SK-N-SH treated with all-trans-retinoic acid at 6 μM for 48 hours (cell line): ENCODE measurements at regions not wholly inside any gene's neighbourhood (a gene's known extent, or its start where the extent isn't known, plus 50 kb on each side); places are given as distances from the start of the nearest gene placed in this dataset.
"Not testable (repeated sequence)": the region's sequence is repeated elsewhere in the genome, so short reads cannot be mapped to it uniquely, and the experiment has no call there.

Experiments
- ATAC-seq: fragments of 200-7000 bp; cut with Tn5 transposase; 3 replicates; pipeline ENCODE4 v1.9.1; 2020; ENCODE audit warnings: mild to moderate bottlenecking, moderate library complexity
- ARNTL ChIP-seq: fragments of 450-650 bp; formaldehyde crosslinking; IDR thresholded peaks from 2 replicates; pipeline ENCODE4 v1.5.0; 2020; ENCODE audit warnings: low read depth, mild to moderate bottlenecking, moderate library complexity, borderline replicate concordance
- CREB5 ChIP-seq: fragments of 250-450 bp; sonication (Bioruptor Pico); IDR thresholded peaks from 2 replicates; pipeline ENCODE4 v1.5.1; 2020; ENCODE audit warnings: low read depth, mild to moderate bottlenecking, moderate library complexity
- CSRNP3 ChIP-seq: fragments of 250-450 bp; sonication (Bioruptor Pico); IDR thresholded peaks from 2 replicates; pipeline ENCODE4 v1.5.1; 2021; ENCODE audit warnings: mild to moderate bottlenecking, moderate library complexity
- ESRRG ChIP-seq: fragments of 250-450 bp; sonication (Bioruptor Pico); IDR thresholded peaks from 2 replicates; pipeline ENCODE4 v1.6.1; 2021; ENCODE audit warnings: mild to moderate bottlenecking
- GLIS3 ChIP-seq: fragments of 250-450 bp; sonication (Bioruptor Pico); IDR thresholded peaks from 2 replicates; pipeline ENCODE4 v1.5.0; 2020; ENCODE audit warnings: mild to moderate bottlenecking, moderate library complexity
- OSR1 ChIP-seq: fragments of 250-450 bp; sonication (Bioruptor Pico); IDR thresholded peaks from 2 replicates; pipeline ENCODE4 v1.8.0; 2022; ENCODE audit warnings: moderate library complexity, mild to moderate bottlenecking, inconsistent platforms
- PATZ1 ChIP-seq: fragments of 250-450 bp; sonication (Bioruptor Pico); IDR thresholded peaks from 2 replicates; pipeline ENCODE4 v1.8.0; 2020; ENCODE audit warnings: mild to moderate bottlenecking, moderate library complexity, borderline replicate concordance
- POU6F1 ChIP-seq: fragments of 250-450 bp; sonication (Bioruptor Pico); IDR thresholded peaks from 2 replicates; pipeline ENCODE4 v1.8.0; 2021; ENCODE audit warnings: low read depth, mild to moderate bottlenecking, moderate library complexity, borderline replicate concordance
- PPARA ChIP-seq: fragments of 250-450 bp; sonication (Bioruptor Pico); IDR thresholded peaks from 2 replicates; pipeline ENCODE4 v1.5.0; 2020; ENCODE audit warnings: mild to moderate bottlenecking, borderline replicate concordance
- SNAI2 ChIP-seq: fragments of 250-450 bp; sonication (Bioruptor Pico); IDR thresholded peaks from 2 replicates; pipeline ENCODE4 v1.5.0; 2020; ENCODE audit warnings: mild to moderate bottlenecking, moderate library complexity
- TCF4 ChIP-seq: fragments of 250-450 bp; sonication (Bioruptor Pico); IDR thresholded peaks from 2 replicates; pipeline ENCODE4 v1.8.0; 2021; ENCODE audit warnings: mild to moderate bottlenecking, moderate library complexity, borderline replicate concordance
- TOX ChIP-seq: fragments of 250-450 bp; sonication (Bioruptor Pico); IDR thresholded peaks from 2 replicates; pipeline ENCODE4 v1.8.0; 2021; ENCODE audit warnings: mild to moderate bottlenecking, moderate library complexity, borderline replicate concordance
- TSHZ2 ChIP-seq: fragments of 250-450 bp; sonication (Bioruptor Pico); IDR thresholded peaks from 2 replicates; pipeline ENCODE4 v1.5.0; 2020; ENCODE audit warnings: mild to moderate bottlenecking, moderate library complexity
- ZC3H10 ChIP-seq: fragments of 250-450 bp; sonication (Bioruptor Pico); IDR thresholded peaks from 2 replicates; pipeline ENCODE4 v1.5.1; 2021; ENCODE audit warnings: mild to moderate bottlenecking, moderate library complexity
- ZFP3 ChIP-seq: fragments of 250-450 bp; sonication (Bioruptor Pico); IDR thresholded peaks from 2 replicates; pipeline ENCODE4 v1.5.0; 2020; ENCODE audit warnings: mild to moderate bottlenecking, moderate library complexity
- ZNF565 ChIP-seq: fragments of 450-650 bp; formaldehyde crosslinking; conservative IDR thresholded peaks from 2 replicates; pipeline ENCODE4 v1.5.0; 2020; ENCODE audit warnings: low read depth, mild to moderate bottlenecking, moderate library complexity
- ZNF70 ChIP-seq: fragments of 450-650 bp; formaldehyde crosslinking; IDR thresholded peaks from 2 replicates; pipeline ENCODE4 v1.5.0; 2020; ENCODE audit warnings: mild to moderate bottlenecking, moderate library complexity
- ZNF8 ChIP-seq: fragments of 450-650 bp; formaldehyde crosslinking; IDR thresholded peaks from 2 replicates; pipeline ENCODE4 v1.5.0; 2020; ENCODE audit warnings: mild to moderate bottlenecking, moderate library complexity

- TF ChIP-seq ZNF565 (CRISPR knock-in tag), result no peak
- TF ChIP-seq ESRRG (CRISPR knock-in tag), result no peak
- no peak for TF ChIP-seq ZNF70 (CRISPR knock-in tag)
- TF ChIP-seq OSR1 (CRISPR knock-in tag), result no peak
- TF ChIP-seq ZFP3 (CRISPR knock-in tag), result no peak
- no peak for TF ChIP-seq TCF4
- no peak for TF ChIP-seq SNAI2 (CRISPR knock-in tag)
- TF ChIP-seq ARNTL (CRISPR knock-in tag), result no peak
- TF ChIP-seq POU6F1, result no peak
- TF ChIP-seq TOX (CRISPR knock-in tag), result no peak
- no peak for TF ChIP-seq CSRNP3 (CRISPR knock-in tag)
- TF ChIP-seq GLIS3, result no peak
Observed at GRCh38 chrX:96480081-96480480, 204.6 kb upstream of the DIAPH2 start (continued).

- TF ChIP-seq TOX (CRISPR knock-in tag) (no peak), ZNF70 (CRISPR knock-in tag) (no peak), SNAI2 (CRISPR knock-in tag) (no peak), TCF4 (no peak), OSR1 (CRISPR knock-in tag) (no peak), PPARA (no peak), ARNTL (CRISPR knock-in tag) (no peak), CREB5 (CRISPR knock-in tag) (no peak), TSHZ2 (CRISPR knock-in tag) (no peak)
- ATAC-seq, result no peak
Observed at GRCh38 chrX:96481831-96482230, 202.8 kb upstream of the DIAPH2 start.

GRCh38 chrX:96483647-96484160, 200.9 kb upstream of the DIAPH2 start:
- no peak for ATAC-seq
- no peak for TF ChIP-seq ZFP3 (CRISPR knock-in tag)

GRCh38 chrX:96486687-96487086, 198.0 kb upstream of the DIAPH2 start:
- ATAC-seq, result not testable (repeated sequence)

GRCh38 chrX:96502507-96502906, 182.1 kb upstream of the DIAPH2 start:
- TF ChIP-seq PATZ1 (CRISPR knock-in tag), result no peak
- TF ChIP-seq ZNF565 (CRISPR knock-in tag), result no peak
- no peak for TF ChIP-seq ZNF8 (CRISPR knock-in tag)
- TF ChIP-seq CSRNP3 (CRISPR knock-in tag), result no peak
- no peak for TF ChIP-seq ZFP3 (CRISPR knock-in tag)
- no peak for TF ChIP-seq ZC3H10 (CRISPR knock-in tag)
- ATAC-seq, result no peak

- ATAC-seq, result not testable (repeated sequence)
Observed at GRCh38 chrX:96529386-96529785, 155.3 kb upstream of the DIAPH2 start.
